ENCODE measurements at regions not wholly inside any gene's neighbourhood (a gene's known extent, or its start where the extent isn't known, plus 50 kb on each side); places are given as distances from the start of the nearest gene placed in this dataset.

DNA sequence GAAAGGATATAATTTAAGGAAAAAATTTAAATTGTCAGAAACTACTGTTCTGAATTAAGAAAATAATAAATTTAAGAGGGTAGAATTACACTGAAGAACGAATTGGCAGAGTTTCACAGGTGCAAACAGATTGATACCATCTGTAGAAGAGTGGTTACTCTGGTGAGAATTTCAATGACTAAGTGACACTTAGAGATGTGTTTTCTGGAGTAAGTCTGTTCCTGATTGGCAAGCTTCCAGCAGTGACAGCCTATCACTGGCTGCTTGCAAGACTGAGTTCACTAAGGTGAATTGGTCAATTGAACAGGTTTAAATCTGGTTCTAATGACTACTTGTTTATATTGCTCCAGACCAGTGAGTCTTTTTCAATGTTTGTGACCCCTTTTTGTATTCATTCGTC, 838.2 kb upstream of the RGS18 start:
- Mint-ChIP-seq H3K4me1 (no peaks in the 10 kb centered on the region), H3K27me3 (ENCODE audit: low read depth in 3 of 3) (no peaks in the 10 kb centered on the region), H3K4me3 (no peak overlapping the region), H3K9me3 (peaks cover 6 to 16% (median 14%) of the 10 kb centered on the region in 6 donors), H3K27ac (no peak overlapping the region), H3K36me3 (no peaks in the 10 kb centered on the region)
- no peak for DNase-seq

DNA sequence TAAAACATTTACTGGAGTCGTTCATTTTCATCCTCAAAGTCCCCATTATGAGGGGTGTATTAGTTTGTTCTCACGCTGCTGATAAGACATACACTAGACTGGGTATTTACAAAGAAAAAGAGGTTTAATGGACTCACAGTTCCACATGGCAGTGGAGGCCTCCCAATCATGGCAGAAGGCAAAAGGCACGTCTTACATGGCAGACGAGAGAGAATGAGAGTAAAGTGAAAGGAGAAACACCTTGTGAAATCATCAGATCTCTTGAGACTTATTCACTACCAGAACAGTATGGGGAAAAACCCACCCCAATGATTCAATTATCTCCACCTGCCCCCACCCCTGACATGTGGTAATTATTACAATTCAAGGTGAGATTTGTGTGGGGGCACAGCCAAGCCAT, 830.4 kb upstream of the RGS18 start:
- H3K27me3 Mint-ChIP-seq (ENCODE audit: low read depth in 3 of 3): peaks cover 0 to 1% (median 0%) of the 10 kb centered on the region in 3 donors
- H3K36me3 Mint-ChIP-seq: no peaks in the 10 kb centered on the region
- no peaks in the 10 kb centered on the region for H3K4me1 Mint-ChIP-seq
- H3K9me3 Mint-ChIP-seq: peaks cover 3 to 27% (median 23%) of the 10 kb centered on the region in 6 donors
- no peak overlapping the region for H3K27ac Mint-ChIP-seq
- H3K4me3 Mint-ChIP-seq: no peak overlapping the region
- no peak for DNase-seq

DNA sequence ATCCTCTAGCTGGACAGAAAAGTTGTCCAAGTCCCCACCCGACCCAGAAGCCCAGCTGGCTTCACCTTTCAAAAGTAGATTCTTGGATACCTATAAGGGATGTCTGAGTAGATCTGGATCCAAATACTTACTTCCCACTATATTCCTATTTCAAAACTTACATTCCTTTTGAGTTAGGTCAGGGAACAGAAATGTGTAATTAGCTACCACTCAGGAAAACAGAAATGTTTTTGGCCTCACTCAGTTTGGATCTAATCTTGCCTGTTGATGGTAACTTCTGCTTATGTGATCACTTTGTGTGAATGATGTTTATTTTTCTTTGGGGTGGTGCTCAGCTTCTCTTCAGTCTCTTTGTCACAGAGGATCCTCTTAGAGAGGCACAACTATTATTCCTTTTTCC, 814.4 kb upstream of the RGS18 start:
- Mint-ChIP-seq H3K4me3 (no peak overlapping the region), H3K36me3 (no peaks in the 10 kb centered on the region), H3K4me1 (no peaks in the 10 kb centered on the region), H3K9me3 (peaks cover 10 to 53% (median 27%) of the 10 kb centered on the region in 6 donors), H3K27ac (no peak overlapping the region), H3K27me3 (ENCODE audit: low read depth in 3 of 3) (no peaks in the 10 kb centered on the region)
- DNase-seq: no peak

DNA sequence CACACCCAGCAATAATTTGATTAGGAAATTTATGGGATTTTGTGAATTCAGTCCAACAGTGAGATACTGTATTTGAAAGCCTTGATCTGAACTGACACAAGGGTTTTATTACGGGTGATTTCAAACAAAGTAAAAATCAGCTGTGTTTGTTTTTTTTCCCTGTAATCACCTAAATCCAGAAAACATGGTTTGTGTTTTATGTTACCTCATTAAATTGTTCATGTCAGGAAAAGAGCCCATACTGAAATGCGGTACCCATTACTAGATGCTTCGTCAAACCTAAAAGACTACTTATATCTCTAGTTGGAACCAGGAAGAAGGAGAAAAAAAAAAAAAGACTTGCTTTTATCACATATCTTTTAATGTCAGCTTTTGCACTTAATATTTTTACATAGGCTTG, 811.9 kb upstream of the RGS18 start:
- no peaks in the 10 kb centered on the region for H3K4me1 Mint-ChIP-seq
- no peak overlapping the region for H3K27ac Mint-ChIP-seq
- no peak for DNase-seq
- peaks cover 0 to 2% (median 0%) of the 10 kb centered on the region in 3 donors for H3K27me3 Mint-ChIP-seq (ENCODE audit: low read depth in 3 of 3)
- no peak overlapping the region for H3K4me3 Mint-ChIP-seq
- no peaks in the 10 kb centered on the region for H3K36me3 Mint-ChIP-seq
- H3K9me3 Mint-ChIP-seq: peaks cover 14 to 63% (median 33%) of the 10 kb centered on the region in 6 donors

DNA sequence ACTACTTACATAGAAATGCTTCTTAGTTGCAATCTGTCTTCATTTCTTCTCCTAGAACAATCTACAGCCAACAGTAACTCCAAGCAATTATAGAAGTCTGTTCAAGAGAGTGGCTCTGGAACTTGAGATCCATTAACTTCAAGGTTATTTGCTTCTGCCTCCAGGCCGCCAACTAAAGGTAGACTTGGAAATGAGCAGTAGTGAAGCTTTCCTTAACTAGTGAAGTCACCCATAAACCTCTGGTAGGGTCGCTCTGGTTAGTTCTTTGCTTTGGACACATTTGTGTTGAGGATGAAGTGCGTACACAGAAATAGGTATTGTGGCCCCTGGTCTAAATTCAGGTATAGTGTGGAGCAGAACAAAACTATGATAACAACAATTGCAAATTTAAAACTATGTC, 809.9 kb upstream of the RGS18 start:
- peaks cover 13 to 57% (median 32%) of the 10 kb centered on the region in 6 donors for H3K9me3 Mint-ChIP-seq
- no peak overlapping the region for H3K4me3 Mint-ChIP-seq
- H3K36me3 Mint-ChIP-seq: no peaks in the 10 kb centered on the region
- DNase-seq: no peak
- H3K27ac Mint-ChIP-seq: no peak overlapping the region
- H3K27me3 Mint-ChIP-seq (ENCODE audit: low read depth in 3 of 3): peaks cover 0 to 2% (median 0%) of the 10 kb centered on the region in 3 donors
- no peaks in the 10 kb centered on the region for H3K4me1 Mint-ChIP-seq

DNA sequence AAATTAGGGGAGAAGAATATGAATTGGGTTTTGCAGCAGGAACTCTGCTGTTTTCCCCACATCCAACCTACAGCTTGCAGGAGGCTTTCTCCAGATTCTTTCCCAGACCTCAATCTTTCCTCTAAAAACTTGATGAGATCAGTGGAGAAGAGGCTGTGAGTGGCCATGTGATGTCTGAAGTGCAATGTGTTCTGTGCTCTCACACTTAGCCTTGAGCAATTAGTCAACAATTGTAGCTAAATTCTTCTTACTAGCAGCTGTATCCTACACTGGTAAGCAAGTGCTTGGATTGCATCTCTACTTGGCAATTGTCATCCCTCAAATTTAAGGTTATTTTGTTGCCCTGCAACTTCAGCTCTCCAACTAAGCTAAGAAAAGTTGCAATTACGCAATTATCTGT, 807.3 kb upstream of the RGS18 start:
- peaks cover 18 to 62% (median 27%) of the 10 kb centered on the region in 6 donors for H3K9me3 Mint-ChIP-seq
- no peaks in the 10 kb centered on the region for H3K36me3 Mint-ChIP-seq
- H3K4me1 Mint-ChIP-seq: no peaks in the 10 kb centered on the region
- no peak for DNase-seq
- no peak overlapping the region for H3K4me3 Mint-ChIP-seq
- H3K27me3 Mint-ChIP-seq (ENCODE audit: low read depth in 3 of 3): peaks cover 0 to 2% (median 0%) of the 10 kb centered on the region in 3 donors
- H3K27ac Mint-ChIP-seq: no peak overlapping the region

DNA sequence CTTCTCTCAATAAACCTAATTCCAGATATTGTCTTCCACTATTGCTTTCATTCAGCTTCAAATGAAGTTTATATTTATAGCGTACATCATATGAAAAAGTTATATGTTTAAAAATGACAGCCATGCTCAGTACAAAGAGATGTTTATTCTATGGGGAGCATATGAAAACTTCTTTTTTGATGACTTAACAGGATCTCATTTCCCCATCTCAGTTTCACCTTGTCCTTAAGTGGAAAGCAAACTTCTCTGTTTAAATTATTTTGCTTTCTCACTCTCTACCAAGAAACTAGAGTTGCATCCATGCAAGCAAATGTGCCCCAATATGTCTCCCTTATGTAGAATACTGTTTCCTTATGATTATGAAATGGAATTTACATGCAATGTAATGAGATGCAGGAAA, 799.5 kb upstream of the RGS18 start:
- Mint-ChIP-seq H3K9me3 (peaks cover 13 to 62% (median 30%) of the 10 kb centered on the region in 6 donors), H3K36me3 (peaks cover 0 to 4% (median 0%) of the 10 kb centered on the region in 3 donors), H3K27me3 (ENCODE audit: low read depth in 3 of 3) (no peaks in the 10 kb centered on the region), H3K27ac (no peak overlapping the region), H3K4me3 (no peak overlapping the region), H3K4me1 (no peaks in the 10 kb centered on the region)
- DNase-seq: no peak

DNA sequence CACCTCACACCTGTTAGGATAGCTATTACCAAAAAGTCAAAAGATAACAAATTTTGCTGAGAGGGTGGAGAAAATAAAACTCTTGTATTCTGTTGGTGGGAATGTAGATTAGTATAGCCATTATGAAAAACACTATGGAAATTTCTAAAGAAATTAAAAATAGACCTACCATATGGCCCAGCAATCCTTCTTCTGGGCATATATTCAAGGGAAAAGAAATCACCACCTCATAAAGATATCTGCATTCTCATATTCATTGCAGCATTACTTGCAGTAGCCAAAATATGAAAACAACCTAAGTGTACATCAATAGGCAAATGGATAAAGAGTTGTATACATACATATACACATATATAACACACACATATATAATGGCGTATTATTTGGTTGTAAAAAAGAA, 791.6 kb upstream of the RGS18 start:
- Mint-ChIP-seq H3K4me1 (no peaks in the 10 kb centered on the region), H3K4me3 (no peak overlapping the region), H3K27me3 (ENCODE audit: low read depth in 3 of 3) (no peaks in the 10 kb centered on the region), H3K9me3 (peaks cover 23 to 71% (median 35%) of the 10 kb centered on the region in 6 donors), H3K27ac (no peak overlapping the region), H3K36me3 (peaks cover 0 to 4% (median 0%) of the 10 kb centered on the region in 3 donors)
- no peak for DNase-seq

DNA sequence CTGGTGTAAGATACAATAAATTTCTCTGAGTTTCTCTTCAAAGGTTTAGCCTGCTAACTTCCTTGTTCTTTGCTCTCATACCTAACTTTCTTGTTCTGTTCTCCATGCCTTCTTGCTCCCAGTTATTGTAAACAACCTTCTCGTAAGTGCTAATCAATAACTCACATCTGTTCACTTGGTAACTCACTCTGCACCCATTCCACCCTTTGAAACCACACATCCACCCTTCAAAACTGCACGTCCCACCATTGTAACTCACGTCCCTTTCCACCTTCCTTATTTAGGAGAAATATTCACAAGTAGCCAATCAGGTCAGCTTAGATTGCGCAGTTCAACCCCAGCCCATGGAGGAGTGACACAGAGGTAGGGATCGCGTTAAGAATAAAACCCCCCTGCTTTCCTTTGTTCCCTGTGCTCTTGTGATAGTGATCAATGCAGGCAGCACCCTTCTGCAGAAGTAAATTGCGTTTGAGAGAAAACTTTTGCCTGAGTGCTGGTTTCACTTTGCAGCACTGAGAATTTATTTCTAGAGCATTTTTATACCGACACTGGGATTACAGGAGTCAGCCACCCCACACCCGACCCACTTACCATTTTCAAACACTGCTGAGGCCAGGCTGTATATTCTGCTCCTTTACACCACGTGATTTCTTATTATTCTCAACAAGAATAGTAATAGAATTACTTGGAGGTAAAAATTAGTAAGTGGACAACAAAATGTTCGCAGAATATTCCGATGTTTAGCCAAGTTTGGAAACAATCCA, 789.2 kb upstream of the RGS18 start:
- Mint-ChIP-seq H3K4me1 (no peaks in the 10 kb centered on the region), H3K27me3 (ENCODE audit: low read depth in 3 of 3) (no peaks in the 10 kb centered on the region), H3K4me3 (no peak overlapping the region), H3K9me3 (peaks cover 26 to 63% (median 28%) of the 10 kb centered on the region in 6 donors), H3K36me3 (no peaks in the 10 kb centered on the region), H3K27ac (no peak overlapping the region)
- DNase-seq: no peak

DNA sequence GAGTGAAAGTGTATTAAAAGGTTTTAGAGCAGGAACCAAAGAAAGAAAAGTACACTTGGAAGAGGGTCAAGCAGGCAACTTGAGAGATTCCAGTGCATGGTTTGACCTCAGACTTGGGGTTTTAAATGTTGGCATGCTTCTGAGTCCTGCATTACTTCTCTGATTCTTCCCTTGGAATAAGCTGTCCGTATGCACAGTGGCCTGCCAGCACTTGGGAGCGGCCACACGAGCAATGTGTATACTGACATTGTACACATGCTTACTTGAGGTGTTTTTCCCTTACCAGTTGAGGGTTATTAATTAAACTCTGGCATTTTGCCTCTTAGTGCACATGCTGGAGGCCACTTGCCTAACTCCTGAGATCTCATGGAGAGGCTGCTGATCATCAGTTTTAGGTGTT, 786.6 kb upstream of the RGS18 start:
- H3K4me3 Mint-ChIP-seq: no peak overlapping the region
- peaks cover 0 to 6% (median 0%) of the 10 kb centered on the region in 3 donors for H3K36me3 Mint-ChIP-seq
- no peak for DNase-seq
- H3K27me3 Mint-ChIP-seq (ENCODE audit: low read depth in 3 of 3): no peaks in the 10 kb centered on the region
- H3K9me3 Mint-ChIP-seq: peaks cover 43 to 75% (median 47%) of the 10 kb centered on the region in 6 donors
- no peak overlapping the region for H3K27ac Mint-ChIP-seq
- no peaks in the 10 kb centered on the region for H3K4me1 Mint-ChIP-seq

DNA sequence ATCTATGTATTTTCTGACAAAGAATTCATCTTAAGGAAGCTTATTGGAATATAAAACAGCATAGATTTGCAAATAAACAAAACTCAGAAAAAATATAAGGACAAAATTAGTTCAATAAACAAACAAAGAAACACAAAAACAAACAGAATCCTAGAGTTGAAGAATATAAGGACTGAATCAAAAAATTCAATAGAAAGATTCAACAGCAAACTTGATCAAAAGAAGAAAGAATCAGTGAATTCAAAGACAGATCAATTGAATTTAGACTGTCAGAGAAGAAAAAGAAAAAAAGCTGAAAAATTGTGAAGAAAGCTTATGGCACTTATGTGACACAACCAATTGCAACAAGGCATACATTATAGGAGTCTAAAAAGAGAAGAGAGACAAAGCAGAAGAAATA, 770.0 kb upstream of the RGS18 start:
- no peak overlapping the region for H3K4me3 Mint-ChIP-seq
- H3K36me3 Mint-ChIP-seq: no peaks in the 10 kb centered on the region
- no peak overlapping the region for H3K27ac Mint-ChIP-seq
- no peak for DNase-seq
- no peaks in the 10 kb centered on the region for H3K27me3 Mint-ChIP-seq (ENCODE audit: low read depth in 3 of 3)
- H3K4me1 Mint-ChIP-seq: no peaks in the 10 kb centered on the region
- peaks cover 4 to 53% (median 30%) of the 10 kb centered on the region in 6 donors for H3K9me3 Mint-ChIP-seq

DNA sequence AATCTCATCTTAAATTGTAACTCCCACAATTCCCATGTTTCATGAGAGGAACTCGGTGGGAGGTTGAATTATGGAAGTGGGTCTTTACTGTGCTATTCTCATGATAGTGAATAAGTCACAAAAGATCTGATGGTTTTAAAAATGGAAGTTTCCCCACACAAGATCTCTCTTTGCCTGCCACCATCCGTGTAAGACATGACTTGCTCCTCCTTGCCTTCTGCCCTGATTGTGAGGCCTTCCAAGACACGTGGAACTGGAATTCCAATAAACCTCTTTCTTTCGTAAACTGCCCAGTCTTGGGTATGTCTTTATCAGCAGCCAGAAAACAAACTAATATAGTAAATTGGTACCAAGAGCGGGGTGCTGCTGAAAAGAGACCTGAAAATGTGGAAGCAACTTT, 761.6 kb upstream of the RGS18 start:
- H3K4me1 Mint-ChIP-seq: no peaks in the 10 kb centered on the region

DNA sequence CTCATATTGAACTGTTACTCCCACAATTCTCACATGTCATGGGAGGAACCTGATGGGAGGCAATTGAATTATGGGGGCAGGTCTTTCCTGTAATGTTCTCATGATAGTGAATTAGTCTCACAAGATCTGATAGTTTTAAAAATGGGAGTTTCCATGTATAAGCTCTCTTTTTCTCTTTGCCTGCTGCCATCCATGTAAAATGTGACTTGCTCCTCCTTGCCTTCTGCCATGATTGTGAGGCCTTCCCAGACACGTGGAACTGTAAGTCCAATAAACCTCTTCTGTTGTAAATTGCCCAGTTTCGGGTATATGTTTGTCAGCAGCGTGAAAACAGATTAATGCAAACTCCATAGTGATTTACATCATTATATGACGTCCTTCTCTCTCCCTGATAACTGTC, 759.7 kb upstream of the RGS18 start:
- peaks cover 7 to 52% (median 34%) of the 10 kb centered on the region in 6 donors for H3K9me3 Mint-ChIP-seq
- no peak overlapping the region for H3K27ac Mint-ChIP-seq
- peaks cover 0 to 1% (median 0%) of the 10 kb centered on the region in 3 donors for H3K27me3 Mint-ChIP-seq (ENCODE audit: low read depth in 3 of 3)
- H3K36me3 Mint-ChIP-seq: no peaks in the 10 kb centered on the region
- H3K4me3 Mint-ChIP-seq: no peak overlapping the region
- no peak for DNase-seq
- H3K4me1 Mint-ChIP-seq: no peaks in the 10 kb centered on the region

More for the DNA sequence above, 761.6 kb upstream of the RGS18 start:
- no peak overlapping the region for H3K27ac Mint-ChIP-seq
- DNase-seq: no peak
- H3K4me3 Mint-ChIP-seq: no peak overlapping the region
- H3K9me3 Mint-ChIP-seq: peaks cover 7 to 52% (median 34%) of the 10 kb centered on the region in 6 donors
- H3K27me3 Mint-ChIP-seq (ENCODE audit: low read depth in 3 of 3): no peaks in the 10 kb centered on the region
- no peaks in the 10 kb centered on the region for H3K36me3 Mint-ChIP-seq

DNA sequence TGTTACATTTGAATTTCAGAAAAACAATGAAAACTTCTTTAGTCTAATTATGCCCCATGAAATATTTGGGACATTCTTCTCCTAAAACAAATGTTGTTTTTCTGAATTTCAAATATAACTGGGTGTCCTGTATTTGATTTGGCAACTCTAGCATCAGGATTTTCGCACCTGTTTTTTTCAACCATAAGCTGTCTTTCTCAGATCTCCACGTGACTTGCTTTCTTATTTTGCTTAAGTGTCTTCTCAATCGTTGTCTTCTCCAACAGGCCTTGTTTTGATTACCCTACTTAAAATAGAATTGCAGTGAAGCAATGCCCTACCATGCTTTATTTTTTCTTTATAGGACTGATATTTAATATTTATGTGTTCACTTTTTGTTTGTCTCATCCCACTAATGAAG, 752.8 kb upstream of the RGS18 start:
- no peaks in the 10 kb centered on the region for H3K4me1 Mint-ChIP-seq
- H3K4me3 Mint-ChIP-seq: no peak overlapping the region
- H3K27ac Mint-ChIP-seq: no peak overlapping the region
- H3K9me3 Mint-ChIP-seq: peaks cover 12 to 52% (median 26%) of the 10 kb centered on the region in 6 donors
- peaks cover 0 to 4% (median 0%) of the 10 kb centered on the region in 3 donors for H3K36me3 Mint-ChIP-seq
- peaks cover 0 to 4% (median 0%) of the 10 kb centered on the region in 3 donors for H3K27me3 Mint-ChIP-seq (ENCODE audit: low read depth in 3 of 3)
- no peak for DNase-seq

All from immature natural killer cell (primary cell).